MM.1S (cell line): ENCODE measurements at regions not wholly inside any gene's neighbourhood (a gene's known extent, or its start where the extent isn't known, plus 50 kb on each side); places are given as distances from the start of the nearest gene placed in this dataset.

ENCODE experiments used
- EZH2 ChIP-seq: fragments of 300-600 bp; sonication (generic); optimal IDR thresholded peaks from 2 replicates; pipeline ENCODE3; 2017; ENCODE audit warnings: low read depth, mild to moderate bottlenecking, antibody characterized with exemption, low read length, mixed read lengths
- EZH2phosphoT487 ChIP-seq: fragments of 300-600 bp; sonication (generic); IDR thresholded peaks from 2 replicates; pipeline ENCODE4 v1.6.1; 2018; ENCODE audit warnings: antibody characterized with exemption, low read length
- TF ChIP-seq, protein P1 (sequence below): fragments of 300-600 bp; sonication (generic); IDR thresholded peaks from 2 replicates; pipeline ENCODE4 v1.5.1; 2016; ENCODE audit warnings: antibody characterized with exemption, low read length, mixed read lengths

DNA sequence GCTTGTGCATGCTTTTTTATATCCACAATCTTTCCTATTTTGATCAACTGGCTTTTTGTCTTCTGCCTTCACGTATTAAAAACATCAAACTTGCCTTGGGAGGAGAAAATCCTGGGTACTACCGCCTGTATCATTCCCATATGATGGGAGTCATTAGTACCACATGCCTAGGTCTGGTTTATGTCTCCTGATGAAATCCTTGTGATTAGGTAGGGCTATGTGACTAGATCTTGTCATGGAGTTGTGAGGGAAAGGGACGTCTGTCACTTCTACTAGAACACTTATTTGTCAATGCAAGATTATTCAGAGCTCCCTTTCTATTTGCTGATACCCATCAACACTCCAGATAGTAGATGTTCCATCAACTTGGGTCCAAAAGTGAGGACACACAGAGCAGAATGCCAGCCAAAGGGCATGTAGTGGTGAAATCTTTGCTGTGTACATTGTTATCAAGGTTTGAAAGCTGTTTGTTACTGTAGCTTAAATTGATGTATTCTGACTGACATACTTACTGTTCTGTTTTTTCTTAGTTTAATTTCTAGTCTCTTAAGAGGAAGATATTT, 621.8 kb upstream of the NR5A2 start:
- TF ChIP-seq, protein P1, sequence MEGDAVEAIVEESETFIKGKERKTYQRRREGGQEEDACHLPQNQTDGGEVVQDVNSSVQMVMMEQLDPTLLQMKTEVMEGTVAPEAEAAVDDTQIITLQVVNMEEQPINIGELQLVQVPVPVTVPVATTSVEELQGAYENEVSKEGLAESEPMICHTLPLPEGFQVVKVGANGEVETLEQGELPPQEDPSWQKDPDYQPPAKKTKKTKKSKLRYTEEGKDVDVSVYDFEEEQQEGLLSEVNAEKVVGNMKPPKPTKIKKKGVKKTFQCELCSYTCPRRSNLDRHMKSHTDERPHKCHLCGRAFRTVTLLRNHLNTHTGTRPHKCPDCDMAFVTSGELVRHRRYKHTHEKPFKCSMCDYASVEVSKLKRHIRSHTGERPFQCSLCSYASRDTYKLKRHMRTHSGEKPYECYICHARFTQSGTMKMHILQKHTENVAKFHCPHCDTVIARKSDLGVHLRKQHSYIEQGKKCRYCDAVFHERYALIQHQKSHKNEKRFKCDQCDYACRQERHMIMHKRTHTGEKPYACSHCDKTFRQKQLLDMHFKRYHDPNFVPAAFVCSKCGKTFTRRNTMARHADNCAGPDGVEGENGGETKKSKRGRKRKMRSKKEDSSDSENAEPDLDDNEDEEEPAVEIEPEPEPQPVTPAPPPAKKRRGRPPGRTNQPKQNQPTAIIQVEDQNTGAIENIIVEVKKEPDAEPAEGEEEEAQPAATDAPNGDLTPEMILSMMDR, result no peak
- TF ChIP-seq EZH2 (no peak), EZH2phosphoT487 (no peak)
